ENCODE measurements at regions not wholly inside any gene's neighbourhood (a gene's known extent, or its start where the extent isn't known, plus 50 kb on each side); places are given as distances from the start of the nearest gene placed in this dataset.

DNA sequence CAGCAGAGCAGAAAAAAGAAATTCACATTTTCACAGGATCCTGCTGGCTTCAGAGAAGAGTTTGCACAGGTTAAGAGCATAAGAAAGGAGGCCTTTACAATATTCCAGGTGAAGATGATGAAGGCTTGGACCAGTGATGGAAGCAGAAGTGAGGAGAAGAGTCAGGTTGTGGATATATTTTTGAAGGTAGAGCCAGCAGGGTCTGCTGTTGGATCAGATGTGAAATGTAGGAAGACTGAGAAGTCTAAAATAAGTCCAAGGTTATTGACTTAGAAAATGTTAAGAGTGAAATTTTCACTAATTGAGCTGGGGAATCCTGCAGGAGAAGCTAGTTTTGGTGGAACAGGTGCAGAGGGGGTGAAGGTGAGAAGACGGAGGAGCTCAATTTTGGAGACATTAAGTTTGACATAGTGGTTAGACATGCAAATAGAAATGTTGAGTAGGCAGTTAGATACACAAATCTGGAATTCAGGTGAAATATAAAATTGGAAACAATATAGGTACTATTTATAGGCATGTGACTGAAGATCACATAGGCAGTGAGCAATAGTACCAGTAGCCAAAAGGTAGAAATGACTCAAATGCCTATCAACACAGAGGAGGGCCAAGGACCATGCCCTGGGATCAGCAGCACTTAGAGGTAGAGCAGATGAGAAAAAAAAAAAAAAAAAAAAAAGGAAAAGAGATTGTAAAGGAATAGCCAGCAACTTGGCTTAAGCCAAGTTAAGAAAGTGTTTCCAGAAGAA lies 252.0 kb downstream of the AASDHPPT start:
- no peak for DNase-seq (ENCODE audit: low spot score in 2 of 2)
- no peak overlapping the region for H3K27ac Mint-ChIP-seq (ENCODE audit: low read depth)
- H3K27me3 Mint-ChIP-seq = no peaks in the 10 kb centered on the region
- H3K4me1 Mint-ChIP-seq = no peaks in the 10 kb centered on the region
- no peak overlapping the region for H3K4me3 Mint-ChIP-seq
- no peaks in the 10 kb centered on the region for H3K36me3 Mint-ChIP-seq (ENCODE audit: insufficient read depth)
- ATAC-seq (replicated peaks; ENCODE audit: extremely low read depth, poor library complexity, severe bottlenecking) = no peak
- H3K9me3 Mint-ChIP-seq = peaks cover 18% of the 10 kb centered on the region

DNA sequence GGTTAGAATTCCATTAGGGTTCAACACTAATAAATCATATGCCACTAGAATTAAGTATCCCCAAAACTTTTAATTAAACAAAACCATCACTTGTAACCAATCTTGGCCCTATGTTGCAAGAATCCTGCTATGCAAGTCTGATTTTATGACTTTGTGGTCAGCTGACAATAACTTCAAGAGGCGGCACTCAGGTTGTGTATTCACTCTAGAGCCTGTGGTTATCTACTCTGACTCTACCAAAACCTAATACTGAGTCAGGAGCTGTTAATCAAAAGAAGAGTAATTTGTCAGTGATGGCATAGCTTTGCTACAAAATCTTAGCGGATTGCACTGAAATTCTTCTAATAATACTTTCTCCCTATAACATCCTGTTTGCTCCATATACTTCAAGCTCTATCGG lies 253.7 kb downstream of the AASDHPPT start:
- H3K27ac Mint-ChIP-seq (ENCODE audit: low read depth) = no peak overlapping the region
- no peak for DNase-seq (ENCODE audit: low spot score in 2 of 2)
- H3K4me3 Mint-ChIP-seq = no peak overlapping the region
- H3K36me3 Mint-ChIP-seq (ENCODE audit: insufficient read depth) = no peaks in the 10 kb centered on the region
- no peak for ATAC-seq (replicated peaks; ENCODE audit: extremely low read depth, poor library complexity, severe bottlenecking)
- H3K27me3 Mint-ChIP-seq = no peaks in the 10 kb centered on the region
- H3K9me3 Mint-ChIP-seq = peaks cover 18% of the 10 kb centered on the region
- no peaks in the 10 kb centered on the region for H3K4me1 Mint-ChIP-seq

DNA sequence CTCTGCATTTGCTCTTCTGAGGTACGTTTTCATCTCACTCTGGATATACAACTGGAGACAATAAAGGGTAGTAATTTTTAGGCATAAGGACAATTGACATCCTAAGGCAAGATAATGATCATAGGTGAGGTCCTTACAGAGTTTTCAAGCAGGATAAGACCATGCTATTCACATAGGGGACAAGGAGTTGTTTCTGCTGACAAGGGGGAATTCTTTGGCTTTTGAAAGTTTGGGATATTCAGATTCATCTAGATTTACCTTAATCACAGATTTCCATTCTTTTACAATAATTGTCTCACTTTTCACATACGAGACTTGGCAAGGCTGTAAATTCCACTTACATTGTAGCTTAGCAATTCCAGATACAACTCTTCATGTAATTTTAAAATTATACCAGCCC lies 256.2 kb downstream of the AASDHPPT start:
- no peak for ATAC-seq (replicated peaks; ENCODE audit: extremely low read depth, poor library complexity, severe bottlenecking)

DNA sequence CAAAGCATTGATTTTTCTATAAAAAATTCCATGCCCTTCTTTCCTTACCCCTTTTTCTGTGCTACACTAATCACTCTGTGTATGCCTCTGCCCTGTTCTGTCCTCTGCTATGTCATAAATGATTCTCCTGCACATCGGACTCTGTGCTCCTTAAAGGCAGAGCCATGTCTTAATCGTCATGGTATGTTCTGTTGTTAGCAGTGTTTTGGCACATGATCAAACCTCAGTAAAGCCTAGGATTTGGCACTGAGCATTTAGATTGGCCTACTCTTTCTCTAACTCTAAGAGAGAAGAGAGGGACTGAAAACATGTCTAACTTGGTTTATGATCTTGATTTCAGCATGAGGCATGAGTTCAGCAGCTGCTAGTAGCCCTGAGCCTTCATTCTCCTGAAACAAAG lies 266.9 kb downstream of the AASDHPPT start:
- Mint-ChIP-seq H3K4me1 (no peaks in the 10 kb centered on the region), H3K36me3 (ENCODE audit: insufficient read depth) (no peaks in the 10 kb centered on the region), H3K9me3 (peaks cover 13% of the 10 kb centered on the region), H3K27me3 (no peaks in the 10 kb centered on the region), H3K4me3 (no peak overlapping the region), H3K27ac (ENCODE audit: low read depth) (no peak overlapping the region)
- no peak for ATAC-seq (replicated peaks; ENCODE audit: extremely low read depth, poor library complexity, severe bottlenecking)
- no peak for DNase-seq (ENCODE audit: low spot score in 2 of 2)

More for the DNA sequence above, 256.2 kb downstream of the AASDHPPT start:
- no peak overlapping the region for H3K4me3 Mint-ChIP-seq
- H3K9me3 Mint-ChIP-seq = peaks cover 17% of the 10 kb centered on the region
- DNase-seq (ENCODE audit: low spot score in 2 of 2) = no peak
- H3K27ac Mint-ChIP-seq (ENCODE audit: low read depth) = no peak overlapping the region
- H3K36me3 Mint-ChIP-seq (ENCODE audit: insufficient read depth) = no peaks in the 10 kb centered on the region
- no peaks in the 10 kb centered on the region for H3K4me1 Mint-ChIP-seq
- H3K27me3 Mint-ChIP-seq = no peaks in the 10 kb centered on the region

DNA sequence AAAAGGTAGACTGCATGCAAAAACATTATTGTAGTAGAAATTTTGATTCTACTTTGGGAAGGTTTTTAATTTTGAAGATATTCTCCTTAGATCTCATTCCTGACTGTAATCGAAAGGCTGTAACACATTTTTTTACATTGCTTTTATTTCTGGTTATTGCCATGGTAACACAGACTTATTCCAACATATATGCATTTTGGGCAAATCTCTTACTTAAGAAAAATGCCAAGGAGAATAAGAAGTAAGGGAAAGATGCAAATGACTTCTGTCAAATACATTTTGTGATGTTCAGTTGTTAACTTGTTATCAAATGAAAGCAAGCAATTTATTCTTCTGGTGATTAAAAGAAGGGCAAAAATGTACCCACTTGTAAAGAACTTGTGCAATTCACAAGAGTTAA lies 267.5 kb downstream of the AASDHPPT start:
- H3K9me3 Mint-ChIP-seq = peaks cover 18% of the 10 kb centered on the region
- no peak overlapping the region for H3K4me3 Mint-ChIP-seq
- H3K27ac Mint-ChIP-seq (ENCODE audit: low read depth) = no peak overlapping the region
- no peaks in the 10 kb centered on the region for H3K4me1 Mint-ChIP-seq
- no peak for DNase-seq (ENCODE audit: low spot score in 2 of 2)
- no peak for ATAC-seq (replicated peaks; ENCODE audit: extremely low read depth, poor library complexity, severe bottlenecking)
- H3K27me3 Mint-ChIP-seq = no peaks in the 10 kb centered on the region
- no peaks in the 10 kb centered on the region for H3K36me3 Mint-ChIP-seq (ENCODE audit: insufficient read depth)

DNA sequence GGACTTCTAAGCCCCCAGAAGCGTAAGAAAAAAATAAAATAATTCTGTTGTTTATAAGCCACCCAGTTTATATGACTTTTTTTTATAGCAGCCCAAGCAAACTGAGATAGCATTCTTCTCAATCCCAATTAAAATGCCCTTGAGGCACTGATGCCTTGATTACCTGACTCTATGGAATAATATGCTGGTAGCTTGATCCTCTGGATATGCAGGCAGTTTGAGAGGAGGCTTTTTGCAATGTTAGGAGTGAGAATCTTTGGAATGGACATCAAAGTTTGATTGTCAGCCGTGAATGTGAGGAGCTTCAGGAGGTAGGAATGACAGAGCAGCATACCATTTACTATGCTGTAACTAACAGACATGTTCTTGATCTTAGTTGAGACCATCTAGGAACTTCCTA lies 275.6 kb downstream of the AASDHPPT start:
- no peak for ATAC-seq (replicated peaks; ENCODE audit: extremely low read depth, poor library complexity, severe bottlenecking)
- no peaks in the 10 kb centered on the region for H3K4me1 Mint-ChIP-seq

DNA sequence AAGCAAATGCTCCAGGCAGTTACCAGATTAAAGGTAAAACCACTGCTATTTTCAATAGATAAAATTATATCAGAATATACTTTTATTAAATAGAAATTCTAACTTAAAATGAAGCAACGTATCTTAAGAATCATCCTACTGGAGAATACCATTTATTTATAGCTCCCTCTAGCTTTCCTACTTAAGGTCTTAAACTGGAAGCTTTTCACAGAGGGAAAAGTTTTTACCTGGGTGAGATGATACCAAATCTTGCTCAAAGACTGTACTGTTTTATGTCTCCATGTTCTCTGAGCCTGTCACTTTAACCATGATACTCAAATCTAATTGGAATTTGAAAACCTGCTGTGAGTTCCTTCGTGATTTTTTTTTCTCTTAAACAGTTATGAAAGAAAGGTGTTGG lies 291.8 kb downstream of the AASDHPPT start:
- no peaks in the 10 kb centered on the region for H3K27me3 Mint-ChIP-seq
- H3K9me3 Mint-ChIP-seq = peaks cover 6% of the 10 kb centered on the region
- H3K4me1 Mint-ChIP-seq = no peaks in the 10 kb centered on the region
- H3K27ac Mint-ChIP-seq (ENCODE audit: low read depth) = no peak overlapping the region
- no peak for ATAC-seq (replicated peaks; ENCODE audit: extremely low read depth, poor library complexity, severe bottlenecking)
- H3K36me3 Mint-ChIP-seq (ENCODE audit: insufficient read depth) = no peaks in the 10 kb centered on the region
- DNase-seq (ENCODE audit: low spot score in 2 of 2) = no peak
- H3K4me3 Mint-ChIP-seq = no peak overlapping the region

More for the DNA sequence above, 275.6 kb downstream of the AASDHPPT start:
- no peaks in the 10 kb centered on the region for H3K27me3 Mint-ChIP-seq
- H3K4me3 Mint-ChIP-seq = no peak overlapping the region
- H3K36me3 Mint-ChIP-seq (ENCODE audit: insufficient read depth) = no peaks in the 10 kb centered on the region
- peaks cover 19% of the 10 kb centered on the region for H3K9me3 Mint-ChIP-seq
- H3K27ac Mint-ChIP-seq (ENCODE audit: low read depth) = no peak overlapping the region
- no peak for DNase-seq (ENCODE audit: low spot score in 2 of 2)

DNA sequence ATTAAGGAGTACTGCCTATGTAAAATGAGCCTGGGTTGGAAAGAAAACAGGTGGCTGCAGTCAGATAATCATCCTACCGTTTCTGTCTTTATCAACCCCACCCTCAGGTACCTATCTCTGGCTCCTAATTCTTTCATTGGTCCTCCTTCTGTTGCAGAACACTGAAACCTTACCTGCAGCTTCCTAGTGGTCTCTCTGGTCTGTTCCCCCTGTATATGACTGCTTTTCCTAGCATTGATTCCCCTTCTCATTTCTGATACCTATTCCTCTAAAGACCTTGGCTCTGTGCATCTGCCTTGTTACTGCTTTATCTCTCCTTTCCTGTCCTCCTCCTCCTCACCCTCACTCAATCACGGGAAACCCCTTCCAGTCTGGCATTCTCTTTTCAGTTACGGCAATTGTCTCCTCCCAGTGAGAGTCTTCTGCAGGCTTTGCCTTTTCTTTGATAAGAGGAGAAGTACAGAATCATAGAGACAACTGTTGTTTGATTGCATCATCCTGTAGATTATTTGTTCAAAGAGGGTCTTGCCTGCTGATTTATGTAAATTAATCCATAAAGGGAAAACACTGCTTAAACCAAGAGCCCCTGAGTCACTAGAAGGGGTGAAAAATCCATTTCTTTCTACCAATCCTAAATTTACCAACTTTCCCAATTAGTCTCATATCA lies 301.2 kb downstream of the AASDHPPT start:
- Mint-ChIP-seq H3K4me1 (no peaks in the 10 kb centered on the region), H3K4me3 (no peak overlapping the region), H3K27me3 (no peaks in the 10 kb centered on the region), H3K36me3 (ENCODE audit: insufficient read depth) (no peaks in the 10 kb centered on the region), H3K27ac (ENCODE audit: low read depth) (no peak overlapping the region), H3K9me3 (peaks cover under 1% of the 10 kb centered on the region)
- DNase-seq (ENCODE audit: low spot score in 2 of 2) = no peak
- ATAC-seq (replicated peaks; ENCODE audit: extremely low read depth, poor library complexity, severe bottlenecking) = no peak

DNA sequence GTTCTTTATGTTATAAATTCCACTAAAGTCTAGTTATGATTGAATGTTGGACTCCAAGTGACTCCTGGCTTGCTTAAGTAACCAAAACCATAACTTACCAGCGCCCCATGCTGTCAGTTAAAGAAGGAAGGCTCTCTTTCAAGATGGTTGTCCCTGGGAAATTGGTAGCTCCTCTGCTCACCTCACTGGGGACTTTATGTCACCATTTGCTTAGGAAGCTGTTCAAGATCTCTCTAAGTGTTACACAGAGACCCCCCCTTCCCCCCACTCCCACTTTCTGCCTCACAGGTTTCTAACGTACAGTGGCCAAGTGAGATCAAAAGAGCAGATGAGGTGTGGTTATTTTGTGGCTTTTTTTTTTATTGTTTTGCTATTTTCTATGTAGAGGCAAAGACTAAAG lies 301.8 kb downstream of the AASDHPPT start:
- peaks cover 7% of the 10 kb centered on the region for H3K9me3 Mint-ChIP-seq
- H3K36me3 Mint-ChIP-seq (ENCODE audit: insufficient read depth) = no peaks in the 10 kb centered on the region
- H3K27ac Mint-ChIP-seq (ENCODE audit: low read depth) = no peak overlapping the region
- DNase-seq (ENCODE audit: low spot score in 2 of 2) (no peak), ATAC-seq (replicated peaks; ENCODE audit: extremely low read depth, poor library complexity, severe bottlenecking) (no peak)
- no peaks in the 10 kb centered on the region for H3K27me3 Mint-ChIP-seq
- no peak overlapping the region for H3K4me3 Mint-ChIP-seq
- no peaks in the 10 kb centered on the region for H3K4me1 Mint-ChIP-seq

DNA sequence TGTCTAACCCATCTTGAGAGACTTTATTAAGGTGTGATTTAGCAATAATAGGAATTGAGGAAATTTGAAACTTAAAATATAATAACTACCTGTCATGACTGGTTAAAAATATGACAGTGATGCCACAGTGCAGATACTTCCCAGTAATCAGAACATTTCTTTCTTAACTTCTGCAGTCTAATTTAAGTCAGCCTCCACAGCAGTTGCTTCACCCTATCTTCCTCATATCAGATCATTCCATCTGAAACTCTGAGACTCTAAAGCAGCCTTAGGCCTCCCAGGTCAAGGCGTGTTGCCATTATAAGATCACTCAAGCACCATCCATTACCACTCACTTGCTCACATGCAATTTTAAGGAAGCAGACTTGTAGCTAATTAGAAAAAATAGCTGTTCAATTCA lies 302.2 kb downstream of the AASDHPPT start:
- H3K4me3 Mint-ChIP-seq = no peak overlapping the region
- no peaks in the 10 kb centered on the region for H3K4me1 Mint-ChIP-seq
- no peaks in the 10 kb centered on the region for H3K36me3 Mint-ChIP-seq (ENCODE audit: insufficient read depth)
- no peak for DNase-seq (ENCODE audit: low spot score in 2 of 2)
- ATAC-seq (replicated peaks; ENCODE audit: extremely low read depth, poor library complexity, severe bottlenecking) = no peak
- peaks cover 10% of the 10 kb centered on the region for H3K9me3 Mint-ChIP-seq
- no peak overlapping the region for H3K27ac Mint-ChIP-seq (ENCODE audit: low read depth)
- H3K27me3 Mint-ChIP-seq = no peaks in the 10 kb centered on the region

DNA sequence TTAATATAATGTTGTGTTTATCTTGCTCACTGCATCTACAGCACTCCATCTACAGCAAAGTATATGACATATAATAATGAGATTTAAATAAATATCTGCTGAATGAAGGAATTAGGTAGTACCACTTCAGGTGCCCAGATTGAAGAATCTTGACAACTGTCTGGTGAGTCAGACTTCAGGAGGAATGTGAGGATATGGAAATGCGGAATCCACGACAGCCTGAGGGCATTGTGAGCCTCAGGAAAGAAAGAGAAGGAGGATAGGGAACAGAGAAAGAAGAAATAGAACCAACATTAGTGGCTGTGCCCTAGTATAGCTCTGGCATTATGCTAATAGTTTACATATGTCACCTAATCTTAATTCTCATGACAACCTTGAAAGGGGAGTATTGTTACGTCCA lies 304.4 kb downstream of the AASDHPPT start:
- H3K36me3 Mint-ChIP-seq (ENCODE audit: insufficient read depth) = no peaks in the 10 kb centered on the region
- no peaks in the 10 kb centered on the region for H3K27me3 Mint-ChIP-seq
- DNase-seq (ENCODE audit: low spot score in 2 of 2) (no peak), ATAC-seq (replicated peaks; ENCODE audit: extremely low read depth, poor library complexity, severe bottlenecking) (no peak)
- H3K9me3 Mint-ChIP-seq = peaks cover 10% of the 10 kb centered on the region
- no peak overlapping the region for H3K4me3 Mint-ChIP-seq
- H3K4me1 Mint-ChIP-seq = no peaks in the 10 kb centered on the region
- no peak overlapping the region for H3K27ac Mint-ChIP-seq (ENCODE audit: low read depth)

DNA sequence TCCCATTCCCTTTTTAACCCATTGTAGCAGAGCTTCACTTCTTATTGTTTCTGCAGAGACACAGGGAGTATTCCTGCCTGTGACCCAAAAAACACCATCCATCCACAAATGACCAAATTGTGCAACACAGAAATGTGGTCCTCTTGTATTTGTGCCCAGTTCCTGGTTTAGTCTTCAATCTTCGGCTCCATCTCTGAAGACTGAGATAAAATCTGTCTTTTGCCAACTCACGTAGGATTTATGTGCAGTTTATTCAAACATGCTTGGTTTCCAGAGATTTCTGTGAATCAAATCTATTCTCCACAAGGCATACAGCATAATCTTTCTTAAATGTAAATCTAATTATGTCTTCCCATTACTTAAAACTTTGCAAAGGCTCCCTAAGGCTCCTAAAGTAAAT lies 307.0 kb downstream of the AASDHPPT start:
- no peaks in the 10 kb centered on the region for H3K36me3 Mint-ChIP-seq (ENCODE audit: insufficient read depth)
- no peak for ATAC-seq (replicated peaks; ENCODE audit: extremely low read depth, poor library complexity, severe bottlenecking)
- H3K4me1 Mint-ChIP-seq = no peaks in the 10 kb centered on the region
- no peaks in the 10 kb centered on the region for H3K27me3 Mint-ChIP-seq
- H3K9me3 Mint-ChIP-seq = peaks cover 10% of the 10 kb centered on the region
- no peak overlapping the region for H3K4me3 Mint-ChIP-seq
- DNase-seq (ENCODE audit: low spot score in 2 of 2) = no peak
- no peak overlapping the region for H3K27ac Mint-ChIP-seq (ENCODE audit: low read depth)

DNA sequence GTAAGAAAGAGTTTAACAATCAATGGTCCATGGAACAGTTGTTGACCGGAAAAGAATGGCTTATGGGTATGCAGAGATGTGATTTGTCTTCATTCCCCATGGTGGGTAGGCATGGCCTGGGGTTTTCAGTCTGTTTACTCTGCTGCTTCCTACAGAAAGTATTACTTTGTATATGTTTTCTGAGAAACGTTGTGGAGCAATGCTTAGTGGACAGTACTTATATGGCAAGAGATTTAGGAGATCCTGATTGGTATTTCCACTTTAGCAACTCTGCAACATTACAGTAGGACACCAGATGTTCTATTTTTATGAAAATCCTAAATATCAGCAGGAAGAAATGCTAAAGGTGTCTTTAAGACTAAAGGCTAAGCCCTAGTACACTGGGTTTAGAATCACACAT lies 309.1 kb downstream of the AASDHPPT start:
- no peak overlapping the region for H3K27ac Mint-ChIP-seq (ENCODE audit: low read depth)
- no peaks in the 10 kb centered on the region for H3K36me3 Mint-ChIP-seq (ENCODE audit: insufficient read depth)
- H3K27me3 Mint-ChIP-seq = no peaks in the 10 kb centered on the region
- H3K4me1 Mint-ChIP-seq = no peaks in the 10 kb centered on the region
- no peak for DNase-seq (ENCODE audit: low spot score in 2 of 2)
- H3K9me3 Mint-ChIP-seq = peaks cover 10% of the 10 kb centered on the region
- no peak for ATAC-seq (replicated peaks; ENCODE audit: extremely low read depth, poor library complexity, severe bottlenecking)
- H3K4me3 Mint-ChIP-seq = no peak overlapping the region
